Fibroblast of mammary gland (primary cell): ENCODE measurements at regions not wholly inside any gene's neighbourhood (a gene's known extent, or its start where the extent isn't known, plus 50 kb on each side); places are given as distances from the start of the nearest gene placed in this dataset.

ENCODE experiments used
- DNase-seq: peaks from one replicate; pipeline ENCODE4 v3.0.0-alpha.2; 2010; ENCODE audit warnings: low read depth
- H3K4me3 ChIP-seq: 2 replicates; pipeline ENCODE4 v1.5.1; 2011; ENCODE audit warnings: low read depth, mild to moderate bottlenecking, low read length, moderate library complexity; ENCODE audit not compliant: control insufficient read depth
- CTCF ChIP-seq: conservative IDR thresholded peaks from 2 replicates; pipeline ENCODE4 v1.5.1; 2011; ENCODE audit warnings: low read depth, low read length, inconsistent platforms; ENCODE audit not compliant: control insufficient read depth, insufficient read depth

- TF ChIP-seq CTCF = no peak
- DNase-seq = peak; percentile 13
- no peak overlapping the region for H3K4me3 ChIP-seq
Observed at GRCh38 chr1:211183747-211184313, 49.9 kb upstream of the KCNH1 start.
